CD8-positive, alpha-beta memory T cell (primary cell): ENCODE measurements at regions not wholly inside any gene's neighbourhood (a gene's known extent, or its start where the extent isn't known, plus 50 kb on each side); places are given as distances from the start of the nearest gene placed in this dataset.

ENCODE experiments used
- CTCF ChIA-PET: fragments of 350-600 bp; sonication (Branson Sonifier 250); formaldehyde crosslinking; loops from one replicate; lab custom pipeline; 2021; ENCODE audit warnings: antibody characterized with exemption; lab: Charles Lee
- POLR2A ChIA-PET: fragments of 350-600 bp; sonication (Branson Sonifier 250); formaldehyde crosslinking; loops from one replicate; lab custom pipeline; 2021; ENCODE audit warnings: antibody characterized with exemption; lab: Charles Lee
- DNase-seq, 5 donors: peaks; one replicate each; pipeline versions ENCODE4 v3.0.0 to v3.0.0-alpha.2; 2020 to 2022; ENCODE audit warnings: mixed read lengths in 1 of 5
- H3K27ac ChIP-seq: one replicate; pipeline ENCODE4 v1.7.0; 2013; ENCODE audit warnings: low read depth, mild to moderate bottlenecking, low read length, moderate library complexity
- H3K27me3 ChIP-seq: 2 replicates; pipeline ENCODE4 v1.7.0; 2013; ENCODE audit warnings: low read length, mild to moderate bottlenecking; ENCODE audit not compliant: insufficient read depth, poor library complexity, severe bottlenecking
- H3K36me3 ChIP-seq: 2 replicates; pipeline ENCODE4 v1.7.0; 2013; ENCODE audit warnings: mild to moderate bottlenecking, low read length, moderate library complexity; ENCODE audit not compliant: insufficient read depth
- H3K4me1 ChIP-seq: 2 replicates; pipeline ENCODE4 v1.7.0; 2013; ENCODE audit warnings: mild to moderate bottlenecking, low read length, moderate library complexity; ENCODE audit not compliant: insufficient read depth
- H3K4me3 ChIP-seq: 2 replicates; pipeline ENCODE4 v1.7.0; 2013; ENCODE audit warnings: mild to moderate bottlenecking, low read length
- H3K9me3 ChIP-seq: 2 replicates; pipeline ENCODE4 v1.7.0; 2013; ENCODE audit warnings: mild to moderate bottlenecking, low read length
- H3K27ac Mint-ChIP-seq, 8 donors: one replicate each; pipeline ENCODE4 v1.8.0; 2020 to 2021; ENCODE audit warnings: mixed read lengths in 8 of 8, mild to moderate bottlenecking in 6 of 8, inconsistent platforms in 3 of 8, moderate library complexity in 3 of 8
- H3K27me3 Mint-ChIP-seq, 2 donors: one replicate each; pipeline ENCODE4 v1.8.0; 2020 to 2021; ENCODE audit warnings: mixed read lengths in 2 of 2, mild to moderate bottlenecking in 1 of 2, moderate library complexity in 1 of 2
- H3K36me3 Mint-ChIP-seq, 3 donors: one replicate each; pipeline ENCODE4 v1.8.0; 2020 to 2021; ENCODE audit warnings: mixed read lengths in 3 of 3, inconsistent platforms in 1 of 3, mild to moderate bottlenecking in 1 of 3
- H3K4me1 Mint-ChIP-seq, 3 donors: one replicate each; pipeline ENCODE4 v1.8.0; 2020 to 2021; ENCODE audit warnings: mixed read lengths in 3 of 3, inconsistent platforms in 1 of 3, mild to moderate bottlenecking in 1 of 3
- H3K4me3 Mint-ChIP-seq, 7 donors: one replicate each; pipeline ENCODE4 v1.8.0; 2020 to 2021; ENCODE audit warnings: mixed read lengths in 7 of 7, mild to moderate bottlenecking in 6 of 7, moderate library complexity in 4 of 7, inconsistent platforms in 2 of 7
- H3K9me3 Mint-ChIP-seq, 5 donors: one replicate each; pipeline ENCODE4 v1.8.0; 2020 to 2022; ENCODE audit warnings: mixed read lengths in 5 of 5, mild to moderate bottlenecking in 3 of 5, moderate library complexity in 2 of 5, inconsistent platforms in 1 of 5

- Histone ChIP-seq H3K27me3 (no peaks in the 10 kb centered on the region), H3K27ac (no peak overlapping the region), H3K9me3 (no peaks in the 10 kb centered on the region), H3K4me1 (no peaks in the 10 kb centered on the region), H3K36me3 (no peaks in the 10 kb centered on the region), H3K4me3 (no peak overlapping the region)
- no peak overlapping the region for H3K4me3 Mint-ChIP-seq
- POLR2A ChIA-PET: no interaction called here
- no peaks in the 10 kb centered on the region for H3K4me1 Mint-ChIP-seq
- H3K9me3 Mint-ChIP-seq: peaks cover 14 to 77% (median 47%) of the 10 kb centered on the region in 5 donors
- CTCF ChIA-PET: no interaction called here
- no peaks in the 10 kb centered on the region for H3K36me3 Mint-ChIP-seq
- no peak overlapping the region for H3K27ac Mint-ChIP-seq
- DNase-seq: no peak
- H3K27me3 Mint-ChIP-seq: peaks cover 0 to 3% of the 10 kb centered on the region in 2 donors
Measured at GRCh38 chr12:34599530-34600513, 577.5 kb downstream of the ALG10 start.

- H3K27ac Mint-ChIP-seq: no peak overlapping the region
- H3K27ac ChIP-seq: no peak overlapping the region
- no peaks in the 10 kb centered on the region for H3K36me3 ChIP-seq
- peaks cover 0 to 3% of the 10 kb centered on the region in 2 donors for H3K27me3 Mint-ChIP-seq
- no peaks in the 10 kb centered on the region for H3K36me3 Mint-ChIP-seq
- H3K9me3 ChIP-seq: no peaks in the 10 kb centered on the region
- CTCF ChIA-PET: no interaction called here
- H3K27me3 ChIP-seq: no peaks in the 10 kb centered on the region
- POLR2A ChIA-PET: no interaction called here
- no peak overlapping the region for H3K4me3 Mint-ChIP-seq
- H3K4me1 ChIP-seq: no peaks in the 10 kb centered on the region
- no peak for DNase-seq
- no peaks in the 10 kb centered on the region for H3K4me1 Mint-ChIP-seq
- no peak overlapping the region for H3K4me3 ChIP-seq
- H3K9me3 Mint-ChIP-seq: peaks cover 8 to 74% (median 38%) of the 10 kb centered on the region in 5 donors
Measured at GRCh38 chr12:34600592-34601462, 578.5 kb downstream of the ALG10 start.

- no peak overlapping the region for H3K27ac Mint-ChIP-seq
- no peaks in the 10 kb centered on the region for H3K27me3 ChIP-seq
- H3K27me3 Mint-ChIP-seq: peaks cover 0 to 3% of the 10 kb centered on the region in 2 donors
- no peak overlapping the region for H3K4me3 Mint-ChIP-seq
- H3K36me3 Mint-ChIP-seq: no peaks in the 10 kb centered on the region
- H3K4me1 Mint-ChIP-seq: no peaks in the 10 kb centered on the region
- H3K36me3 ChIP-seq: no peaks in the 10 kb centered on the region
- no peaks in the 10 kb centered on the region for H3K9me3 ChIP-seq
- H3K4me1 ChIP-seq: no peaks in the 10 kb centered on the region
- POLR2A ChIA-PET: no interaction called here
- no peak overlapping the region for H3K4me3 ChIP-seq
- CTCF ChIA-PET: no interaction called here
- H3K27ac ChIP-seq: no peak overlapping the region
- peaks cover 8 to 79% (median 38%) of the 10 kb centered on the region in 5 donors for H3K9me3 Mint-ChIP-seq
- no peak for DNase-seq
Measured at GRCh38 chr12:34601689-34602088, 579.4 kb downstream of the ALG10 start.

- Histone ChIP-seq H3K9me3 (no peaks in the 10 kb centered on the region), H3K4me1 (no peaks in the 10 kb centered on the region), H3K36me3 (no peaks in the 10 kb centered on the region), H3K27ac (no peak overlapping the region), H3K4me3 (no peak overlapping the region), H3K27me3 (no peaks in the 10 kb centered on the region)
- H3K4me3 Mint-ChIP-seq: no peak overlapping the region
- ChIA-PET POLR2A (no interaction called here), CTCF (no interaction called here)
- H3K4me1 Mint-ChIP-seq: no peaks in the 10 kb centered on the region
- H3K9me3 Mint-ChIP-seq: peaks cover 8 to 75% (median 38%) of the 10 kb centered on the region in 5 donors
- H3K36me3 Mint-ChIP-seq: no peaks in the 10 kb centered on the region
- no peak for DNase-seq
- peaks cover 0 to 3% of the 10 kb centered on the region in 2 donors for H3K27me3 Mint-ChIP-seq
- H3K27ac Mint-ChIP-seq: no peak overlapping the region
Measured at GRCh38 chr12:34602213-34602940, 580.1 kb downstream of the ALG10 start.

- Mint-ChIP-seq H3K4me3 (peak overlapping the region in 1 of 7 donors; percentile 40), H3K9me3 (peaks cover 8 to 67% (median 38%) of the 10 kb centered on the region in 5 donors), H3K27ac (no peak overlapping the region), H3K4me1 (no peaks in the 10 kb centered on the region), H3K27me3 (peaks cover 0 to 3% of the 10 kb centered on the region in 2 donors), H3K36me3 (no peaks in the 10 kb centered on the region)
- Histone ChIP-seq H3K27me3 (no peaks in the 10 kb centered on the region), H3K27ac (no peak overlapping the region), H3K4me1 (no peaks in the 10 kb centered on the region), H3K9me3 (no peaks in the 10 kb centered on the region), H3K36me3 (no peaks in the 10 kb centered on the region), H3K4me3 (no peak overlapping the region)
- POLR2A ChIA-PET: no interaction called here
- no peak for DNase-seq
- CTCF ChIA-PET: no interaction called here
Measured at GRCh38 chr12:34603382-34604035, 581.2 kb downstream of the ALG10 start.

- H3K27ac ChIP-seq: no peak overlapping the region
- Mint-ChIP-seq H3K9me3 (peaks cover 8 to 64% (median 38%) of the 10 kb centered on the region in 5 donors), H3K36me3 (no peaks in the 10 kb centered on the region), H3K27ac (no peak overlapping the region), H3K4me1 (no peaks in the 10 kb centered on the region), H3K27me3 (peaks cover 0 to 3% of the 10 kb centered on the region in 2 donors), H3K4me3 (peak overlapping the region in 1 of 7 donors; percentile 40)
- no peak overlapping the region for H3K4me3 ChIP-seq
- ChIA-PET CTCF (no interaction called here), POLR2A (no interaction called here)
- no peaks in the 10 kb centered on the region for H3K36me3 ChIP-seq
- H3K9me3 ChIP-seq: no peaks in the 10 kb centered on the region
- no peak for DNase-seq
- H3K27me3 ChIP-seq: no peaks in the 10 kb centered on the region
- no peaks in the 10 kb centered on the region for H3K4me1 ChIP-seq
Measured at GRCh38 chr12:34604227-34604626, 581.9 kb downstream of the ALG10 start.

- DNase-seq: no peak
- H3K4me1 ChIP-seq: no peaks in the 10 kb centered on the region
- peaks cover 8 to 65% (median 38%) of the 10 kb centered on the region in 5 donors for H3K9me3 Mint-ChIP-seq
- H3K27me3 ChIP-seq: no peaks in the 10 kb centered on the region
- H3K4me1 Mint-ChIP-seq: no peaks in the 10 kb centered on the region
- no peaks in the 10 kb centered on the region for H3K36me3 ChIP-seq
- no peak overlapping the region for H3K27ac Mint-ChIP-seq
- H3K27ac ChIP-seq: no peak overlapping the region
- no peaks in the 10 kb centered on the region for H3K36me3 Mint-ChIP-seq
- peaks cover 0 to 3% of the 10 kb centered on the region in 2 donors for H3K27me3 Mint-ChIP-seq
- ChIA-PET CTCF (no interaction called here), POLR2A (no interaction called here)
- no peak overlapping the region for H3K4me3 Mint-ChIP-seq
- H3K4me3 ChIP-seq: no peak overlapping the region
- no peaks in the 10 kb centered on the region for H3K9me3 ChIP-seq
Measured at GRCh38 chr12:34604631-34605509, 582.6 kb downstream of the ALG10 start.
